ENCODE measurements at regions not wholly inside any gene's neighbourhood (a gene's known extent, or its start where the extent isn't known, plus 50 kb on each side); places are given as distances from the start of the nearest gene placed in this dataset.

- in situ Hi-C loops (cut with MboI): no loop called here
Measured at GRCh38 chr12:125512541-125513298, 447.5 kb downstream of the AACS start.

GRCh38 chr12:125515887-125516286 is 450.7 kb downstream of the AACS start:
- no peaks in the 10 kb centered on the region for H3K36me3 ChIP-seq (ENCODE audit: low read depth)
- 68 to 69% methylated on average over 8 of the region's 8 CpGs for WGBS, 2 experiments (ENCODE audit: low coverage in 1 of 2, low lambda C conversion rate in 2 of 2, missing lambda C conversion rate in 2 of 2)
- H3K4me3 ChIP-seq: no peak overlapping the region
- no peak overlapping the region for H3K9ac ChIP-seq
- no peaks in the 10 kb centered on the region for H4K20me1 ChIP-seq (ENCODE audit: insufficient read depth)
- H3K4me1 ChIP-seq (ENCODE audit: insufficient read depth): no peaks in the 10 kb centered on the region
- H3K9me2 ChIP-seq (ENCODE audit: insufficient read depth): no peaks in the 10 kb centered on the region
- H3K27ac ChIP-seq: no peak overlapping the region
- no peaks in the 10 kb centered on the region for H3K79me2 ChIP-seq (ENCODE audit: insufficient read depth)
- no peak overlapping the region for H2AFZ ChIP-seq
- no peak for DNase-seq
- in situ Hi-C loops (cut with MboI): no loop called here
- H3K27me3 ChIP-seq (replicated peaks; ENCODE audit: insufficient read depth): no peaks in the 10 kb centered on the region
- no peak overlapping the region for H3K4me2 ChIP-seq (ENCODE audit: unreplicated experiment)
- no peaks in the 10 kb centered on the region for H3K9me3 ChIP-seq (ENCODE audit: low read depth)
- H3F3A ChIP-seq (ENCODE audit: insufficient read depth): no peaks in the 10 kb centered on the region
- no peak for TF ChIP-seq EZH2phosphoT487 (IDR thresholded peaks at IDR 0.05; ENCODE audit: insufficient read depth, low read depth)
- no peak for TF ChIP-seq EZH2 (IDR thresholded peaks at IDR 0.05; ENCODE audit: insufficient read depth, poor library complexity, severe bottlenecking)

More at GRCh38 chr12:125512541-125513298, 447.5 kb downstream of the AACS start:
- Histone ChIP-seq H3K4me1 (ENCODE audit: insufficient read depth) (no peaks in the 10 kb centered on the region), H4K20me1 (ENCODE audit: insufficient read depth) (no peaks in the 10 kb centered on the region), H3K79me2 (ENCODE audit: insufficient read depth) (no peaks in the 10 kb centered on the region), H3K9me2 (ENCODE audit: insufficient read depth) (no peaks in the 10 kb centered on the region), H2AFZ (no peak overlapping the region), H3K36me3 (ENCODE audit: low read depth) (no peaks in the 10 kb centered on the region), H3K4me3 (no peak overlapping the region), H3K27ac (no peak overlapping the region), H3K9me3 (ENCODE audit: low read depth) (no peaks in the 10 kb centered on the region), H3K4me2 (ENCODE audit: unreplicated experiment) (no peak overlapping the region), H3F3A (ENCODE audit: insufficient read depth) (no peaks in the 10 kb centered on the region), H3K9ac (no peak overlapping the region), H3K27me3 (replicated peaks; ENCODE audit: insufficient read depth) (no peaks in the 10 kb centered on the region)
- DNase-seq: no peak
- WGBS, 2 experiments (ENCODE audit: low coverage in 1 of 2, low lambda C conversion rate in 2 of 2, missing lambda C conversion rate in 2 of 2): 23 to 26% methylated on average over 11 to 12 of the region's 12 CpGs
- TF ChIP-seq EZH2 (IDR thresholded peaks at IDR 0.05; ENCODE audit: insufficient read depth, poor library complexity, severe bottlenecking) (no peak), EZH2phosphoT487 (IDR thresholded peaks at IDR 0.05; ENCODE audit: insufficient read depth, low read depth) (no peak)

- H2AFZ ChIP-seq: no peak overlapping the region
- no peaks in the 10 kb centered on the region for H3K79me2 ChIP-seq (ENCODE audit: insufficient read depth)
- 0% methylated on average over 2 of the region's 2 CpGs for WGBS, 2 experiments (ENCODE audit: low coverage in 1 of 2, low lambda C conversion rate in 2 of 2, missing lambda C conversion rate in 2 of 2)
Measured at GRCh38 chr12:125518074-125518473, 452.8 kb downstream of the AACS start.

GRCh38 chr12:125519026-125519651 is 453.9 kb downstream of the AACS start:
- no peak for DNase-seq
- no peak overlapping the region for H3K4me3 ChIP-seq
- H3K27me3 ChIP-seq (replicated peaks; ENCODE audit: insufficient read depth): no peaks in the 10 kb centered on the region
- no peaks in the 10 kb centered on the region for H3K4me1 ChIP-seq (ENCODE audit: insufficient read depth)
- H3K27ac ChIP-seq: no peak overlapping the region
- no peaks in the 10 kb centered on the region for H3K36me3 ChIP-seq (ENCODE audit: low read depth)
- H3K79me2 ChIP-seq (ENCODE audit: insufficient read depth): no peaks in the 10 kb centered on the region
- TF ChIP-seq EZH2 (IDR thresholded peaks at IDR 0.05; ENCODE audit: insufficient read depth, poor library complexity, severe bottlenecking) (no peak), EZH2phosphoT487 (IDR thresholded peaks at IDR 0.05; ENCODE audit: insufficient read depth, low read depth) (no peak)
- H2AFZ ChIP-seq: no peak overlapping the region
- no peaks in the 10 kb centered on the region for H3K9me3 ChIP-seq (ENCODE audit: low read depth)
- no peak overlapping the region for H3K9ac ChIP-seq
- H4K20me1 ChIP-seq (ENCODE audit: insufficient read depth): no peaks in the 10 kb centered on the region
- in situ Hi-C loops (cut with MboI): no loop called here
- no peaks in the 10 kb centered on the region for H3K9me2 ChIP-seq (ENCODE audit: insufficient read depth)
- 41 to 47% methylated on average over 14 to 15 of the region's 15 CpGs for WGBS, 2 experiments (ENCODE audit: low coverage in 1 of 2, low lambda C conversion rate in 2 of 2, missing lambda C conversion rate in 2 of 2)
- H3K4me2 ChIP-seq (ENCODE audit: unreplicated experiment): no peak overlapping the region
- H3F3A ChIP-seq (ENCODE audit: insufficient read depth): no peaks in the 10 kb centered on the region

More at GRCh38 chr12:125518074-125518473, 452.8 kb downstream of the AACS start:
- Histone ChIP-seq H3K4me3 (no peak overlapping the region), H3K4me1 (ENCODE audit: insufficient read depth) (no peaks in the 10 kb centered on the region), H3K9me3 (ENCODE audit: low read depth) (no peaks in the 10 kb centered on the region), H3F3A (ENCODE audit: insufficient read depth) (no peaks in the 10 kb centered on the region), H4K20me1 (ENCODE audit: insufficient read depth) (no peaks in the 10 kb centered on the region), H3K9me2 (ENCODE audit: insufficient read depth) (no peaks in the 10 kb centered on the region), H3K27ac (no peak overlapping the region), H3K36me3 (ENCODE audit: low read depth) (no peaks in the 10 kb centered on the region), H3K27me3 (replicated peaks; ENCODE audit: insufficient read depth) (no peaks in the 10 kb centered on the region), H3K4me2 (ENCODE audit: unreplicated experiment) (no peak overlapping the region), H3K9ac (no peak overlapping the region)
- in situ Hi-C loops (cut with MboI): no loop called here
- DNase-seq: no peak
- no peak for TF ChIP-seq EZH2 (IDR thresholded peaks at IDR 0.05; ENCODE audit: insufficient read depth, poor library complexity, severe bottlenecking)
- no peak for TF ChIP-seq EZH2phosphoT487 (IDR thresholded peaks at IDR 0.05; ENCODE audit: insufficient read depth, low read depth)

Measured in GM23248 (cell line).